Astrocyte of the spinal cord (primary cell): ENCODE measurements at regions not wholly inside any gene's neighbourhood (a gene's known extent, or its start where the extent isn't known, plus 50 kb on each side); places are given as distances from the start of the nearest gene placed in this dataset.
"Not testable (repeated sequence)": the region's sequence is repeated elsewhere in the genome, so short reads cannot be mapped to it uniquely, and the experiment has no call there.

Experiments used
- DNase-seq: peaks from one replicate; pipeline ENCODE4 v3.0.0; 2011; ENCODE audit warnings: low read depth, low spot score
- H3K4me3 ChIP-seq: 2 replicates; pipeline ENCODE4 v1.5.1; 2011; ENCODE audit warnings: low read depth, mild to moderate bottlenecking, low read length, moderate library complexity
- in situ Hi-C: cut with HindIII; loops from 2 replicates; pipeline ENCODE4 v1.10.0; 2017; ENCODE audit warnings: low sequenced_read_pairs
- TF ChIP-seq, protein P1 (sequence below): IDR thresholded peaks from 2 replicates; pipeline ENCODE4 v1.5.1; 2012; ENCODE audit warnings: low read depth, mild to moderate bottlenecking, low read length, inconsistent platforms

DNA sequence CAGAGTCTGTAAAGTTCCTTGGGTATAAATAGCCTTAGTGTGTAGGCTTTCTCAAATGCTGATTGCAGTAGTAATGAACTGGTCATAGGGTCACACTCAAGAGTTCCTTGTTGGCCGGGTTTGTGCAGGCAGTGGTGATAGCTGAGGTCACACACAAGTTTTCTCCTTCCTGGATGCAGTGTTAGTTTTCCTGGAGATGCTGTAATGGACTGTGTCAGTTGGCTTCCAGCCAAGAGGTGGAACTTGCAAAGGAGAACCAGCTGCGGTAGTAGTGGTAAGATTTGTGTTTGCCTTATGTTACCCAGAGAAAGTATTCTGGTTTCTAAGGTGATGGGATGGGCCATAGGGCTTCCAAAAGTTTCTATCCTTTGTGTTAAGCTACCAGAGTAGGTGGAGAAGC, 409.8 kb upstream of the FRG1 start:
- TF ChIP-seq, protein P1, sequence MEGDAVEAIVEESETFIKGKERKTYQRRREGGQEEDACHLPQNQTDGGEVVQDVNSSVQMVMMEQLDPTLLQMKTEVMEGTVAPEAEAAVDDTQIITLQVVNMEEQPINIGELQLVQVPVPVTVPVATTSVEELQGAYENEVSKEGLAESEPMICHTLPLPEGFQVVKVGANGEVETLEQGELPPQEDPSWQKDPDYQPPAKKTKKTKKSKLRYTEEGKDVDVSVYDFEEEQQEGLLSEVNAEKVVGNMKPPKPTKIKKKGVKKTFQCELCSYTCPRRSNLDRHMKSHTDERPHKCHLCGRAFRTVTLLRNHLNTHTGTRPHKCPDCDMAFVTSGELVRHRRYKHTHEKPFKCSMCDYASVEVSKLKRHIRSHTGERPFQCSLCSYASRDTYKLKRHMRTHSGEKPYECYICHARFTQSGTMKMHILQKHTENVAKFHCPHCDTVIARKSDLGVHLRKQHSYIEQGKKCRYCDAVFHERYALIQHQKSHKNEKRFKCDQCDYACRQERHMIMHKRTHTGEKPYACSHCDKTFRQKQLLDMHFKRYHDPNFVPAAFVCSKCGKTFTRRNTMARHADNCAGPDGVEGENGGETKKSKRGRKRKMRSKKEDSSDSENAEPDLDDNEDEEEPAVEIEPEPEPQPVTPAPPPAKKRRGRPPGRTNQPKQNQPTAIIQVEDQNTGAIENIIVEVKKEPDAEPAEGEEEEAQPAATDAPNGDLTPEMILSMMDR, result no peak
- no peak overlapping the region for H3K4me3 ChIP-seq
- DNase-seq, result no peak
- in situ Hi-C loops, result no loop called here

DNA sequence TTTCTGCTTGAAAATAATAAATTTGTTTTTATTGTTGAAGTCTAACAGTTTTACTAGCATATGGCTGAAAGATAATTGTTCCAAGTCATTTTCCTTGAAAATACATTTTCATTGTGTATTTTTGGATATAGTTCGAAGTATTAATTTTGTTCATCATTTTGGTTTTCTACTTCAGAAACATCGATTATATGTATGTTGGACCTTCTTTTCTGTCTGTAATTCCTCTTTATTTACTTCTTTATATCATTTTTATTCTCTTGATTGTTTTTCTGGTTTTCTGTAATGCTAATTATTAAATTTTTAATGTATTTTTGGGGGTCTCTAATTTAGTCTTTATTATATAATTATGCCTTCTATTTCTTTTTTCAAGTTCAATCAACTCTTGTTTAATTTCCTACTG, 407.1 kb upstream of the FRG1 start:
- DNase-seq, result peak; percentile 19
- no peak overlapping the region for H3K4me3 ChIP-seq
- in situ Hi-C loops, result no loop called here
- TF ChIP-seq, protein P1, result no peak

DNA sequence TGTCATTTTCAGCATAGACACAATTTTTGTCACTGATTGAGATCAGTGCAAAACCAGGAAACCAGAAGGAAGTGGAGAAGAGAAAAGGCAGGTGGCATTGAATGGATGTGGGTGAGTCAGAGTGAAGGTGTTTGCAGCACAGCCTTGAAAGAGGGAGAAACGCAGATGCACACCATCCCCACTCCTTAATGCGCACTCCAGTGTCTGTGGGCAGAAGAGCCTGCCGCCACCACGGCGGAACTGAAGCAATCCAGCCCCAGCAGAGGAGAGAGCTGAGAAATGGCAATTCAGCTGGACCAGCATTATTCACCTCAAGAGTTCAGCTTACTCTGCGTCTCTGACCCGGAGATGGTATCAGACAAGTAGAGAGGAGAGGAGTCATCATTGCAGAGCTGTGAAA, 393.1 kb upstream of the FRG1 start:
- DNase-seq, result no peak
- TF ChIP-seq, protein P1, result no peak
- in situ Hi-C loops, result no loop called here
- no peak overlapping the region for H3K4me3 ChIP-seq

DNA sequence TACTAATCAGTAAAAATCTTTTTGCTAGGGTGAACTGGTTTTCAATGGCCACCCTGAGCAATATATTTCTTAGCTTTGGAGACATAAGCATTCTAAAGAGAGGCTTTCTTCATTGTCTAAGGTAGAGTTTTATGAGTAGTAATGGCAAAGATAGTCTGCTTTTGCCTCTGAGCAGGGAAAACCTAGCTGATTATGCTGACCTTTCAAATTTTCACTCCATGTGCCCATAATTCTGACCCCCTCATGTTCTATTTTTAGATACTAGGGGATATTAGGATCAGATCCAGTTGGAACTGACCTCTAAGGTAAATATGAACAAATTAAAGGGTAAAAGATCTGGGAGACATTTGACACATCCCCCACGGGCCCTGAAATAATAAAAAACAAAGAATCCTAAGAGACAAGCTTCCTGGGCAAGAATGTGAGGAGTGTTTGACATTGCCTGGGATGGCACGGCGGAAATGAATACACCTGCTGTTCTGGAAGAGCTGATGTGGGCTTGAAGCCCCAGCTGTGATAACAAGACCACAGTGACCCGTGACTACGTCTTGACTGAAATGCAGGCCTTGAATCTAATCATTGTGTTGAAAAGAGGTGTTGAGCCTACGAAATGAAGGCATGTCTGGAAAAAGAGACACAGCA, 392.1 kb upstream of the FRG1 start:
- in situ Hi-C loops, result no loop called here
- no peak for DNase-seq
- no peak overlapping the region for H3K4me3 ChIP-seq
- TF ChIP-seq, protein P1, result no peak

DNA sequence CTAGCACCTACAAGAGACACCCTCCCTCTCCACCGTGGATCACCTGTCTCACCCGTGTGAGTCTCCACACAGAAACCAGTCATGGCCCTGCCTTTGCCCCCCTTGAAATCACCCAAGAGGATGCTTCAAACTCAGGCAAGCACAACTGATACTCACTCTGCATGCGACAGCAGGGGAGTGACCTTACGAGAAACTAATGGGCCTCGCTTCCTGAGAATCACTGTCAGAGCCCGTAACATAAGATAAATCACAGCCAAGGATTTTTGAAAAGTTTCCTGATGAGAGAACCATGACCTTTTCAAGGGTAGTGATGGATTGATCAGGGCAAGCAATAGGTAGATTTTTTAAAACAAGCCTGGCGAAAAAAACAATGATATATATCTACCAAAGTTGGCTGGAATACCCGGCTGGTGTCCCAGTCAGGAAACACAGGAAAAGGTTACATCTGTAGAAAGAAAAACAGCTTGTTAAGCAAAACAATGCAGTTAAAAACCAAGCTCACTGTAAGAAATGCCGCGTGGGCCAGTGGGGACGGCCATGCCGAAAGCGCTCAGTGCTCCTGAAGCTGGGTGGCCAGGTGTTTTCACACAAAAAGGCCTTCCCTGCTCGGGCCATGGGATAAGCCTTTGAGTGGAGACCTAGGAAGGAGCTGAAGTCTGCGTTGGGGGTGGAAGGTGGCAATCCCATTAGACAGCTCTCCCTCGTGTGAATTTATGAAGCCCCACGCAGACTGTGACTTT, 388.6 kb upstream of the FRG1 start:
- H3K4me3 ChIP-seq, in situ Hi-C loops, DNase-seq: not testable (repeated sequence)

DNA sequence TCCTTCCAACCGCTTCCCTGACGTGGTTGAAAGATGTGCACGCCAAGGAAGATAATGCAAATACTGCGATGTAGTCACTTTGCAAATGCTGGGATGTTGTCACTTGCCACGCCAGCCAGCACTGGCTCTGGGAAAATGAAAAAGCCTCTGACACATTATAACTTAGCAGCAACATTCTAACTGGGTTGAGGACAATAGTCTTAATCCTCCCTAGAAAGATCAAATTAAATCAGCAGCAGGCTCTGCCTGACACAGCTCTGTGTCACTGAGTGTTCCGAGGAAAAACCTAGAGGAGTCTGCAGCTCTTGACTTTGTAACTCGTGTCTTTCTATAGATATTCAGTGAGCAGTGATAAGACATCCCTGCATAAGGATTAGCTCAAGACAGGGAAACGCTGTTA, 380.1 kb upstream of the FRG1 start:
- in situ Hi-C loops, H3K4me3 ChIP-seq, DNase-seq: not testable (repeated sequence)

DNA sequence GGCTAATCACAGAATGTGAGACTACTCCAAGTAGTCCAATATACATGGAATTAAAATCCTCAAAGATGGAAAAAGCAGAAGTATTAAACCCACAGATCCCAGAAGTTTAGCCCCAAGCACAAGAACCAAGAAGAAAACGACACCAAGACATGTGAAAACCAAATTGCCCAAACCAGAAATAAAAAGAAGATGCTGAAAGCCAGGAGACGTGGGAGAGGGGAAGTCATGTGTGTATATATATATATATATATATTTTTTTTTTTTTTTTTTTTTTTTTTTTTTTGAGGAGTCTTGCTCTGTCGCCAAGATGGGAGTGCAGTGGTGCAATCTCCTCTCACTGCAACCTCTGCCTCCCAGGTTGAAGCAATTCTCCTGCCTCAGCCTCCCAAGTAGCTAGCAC, 376.9 kb upstream of the FRG1 start:
- in situ Hi-C loops, DNase-seq, H3K4me3 ChIP-seq: not testable (repeated sequence)

DNA sequence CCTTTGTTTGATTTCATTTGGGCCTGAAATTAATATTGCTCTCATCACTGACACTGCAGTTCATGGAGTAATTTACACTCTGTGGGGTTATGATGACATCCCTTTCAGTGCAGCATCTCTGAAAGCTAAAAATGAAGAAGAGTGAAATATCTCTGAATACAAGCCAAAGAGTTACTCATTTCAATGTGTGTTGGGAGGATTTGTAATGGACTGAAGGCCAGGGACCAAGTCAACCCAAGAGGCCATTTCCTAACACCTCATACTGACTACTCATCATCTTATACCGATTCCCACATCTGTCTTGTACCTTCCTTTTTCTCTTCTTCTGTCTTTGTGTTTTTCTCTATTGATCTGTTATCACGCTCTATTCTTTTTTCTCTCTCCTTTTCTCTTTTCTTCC, 374.4 kb upstream of the FRG1 start:
- H3K4me3 ChIP-seq, in situ Hi-C loops, DNase-seq: not testable (repeated sequence)

DNA sequence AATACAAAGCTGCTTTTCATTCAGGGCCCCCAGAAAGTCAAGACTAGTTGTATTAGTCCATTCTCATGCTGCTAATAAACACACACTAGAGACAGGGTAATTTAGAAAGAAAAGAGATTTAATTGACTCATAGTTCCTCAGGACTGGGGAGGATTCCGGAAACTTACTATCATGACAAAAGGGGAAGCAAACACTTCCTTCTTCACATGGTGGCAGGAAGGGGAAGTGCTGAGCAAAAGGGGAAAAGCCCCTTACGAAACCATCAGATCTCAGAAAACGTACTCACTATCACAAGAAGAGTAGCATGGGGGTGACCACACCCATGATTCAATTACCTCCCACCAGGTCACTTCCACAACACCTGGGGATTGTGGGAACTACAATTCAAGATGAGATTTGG, 373.8 kb upstream of the FRG1 start:
- H3K4me3 ChIP-seq, DNase-seq, in situ Hi-C loops: not testable (repeated sequence)

DNA sequence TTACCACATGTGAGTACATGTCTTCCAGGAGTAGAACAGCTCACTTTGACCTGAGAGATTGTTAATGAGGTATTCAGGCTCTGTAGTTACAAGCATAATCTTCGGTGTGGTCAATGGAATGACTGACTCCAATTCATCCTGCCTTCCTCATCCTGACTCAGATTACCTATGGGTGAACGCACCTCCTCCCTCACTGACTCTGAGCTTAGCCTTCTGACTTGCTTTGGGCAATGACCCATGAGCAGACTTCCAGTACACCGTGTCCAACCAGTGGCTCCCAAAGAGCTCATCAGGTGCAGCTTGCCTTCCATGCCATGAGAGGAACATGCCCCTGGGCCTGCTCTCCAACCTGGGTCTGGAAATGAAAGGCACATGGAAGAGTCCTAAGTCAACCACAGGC, 361.0 kb upstream of the FRG1 start:
- H3K4me3 ChIP-seq, in situ Hi-C loops, DNase-seq: not testable (repeated sequence)

DNA sequence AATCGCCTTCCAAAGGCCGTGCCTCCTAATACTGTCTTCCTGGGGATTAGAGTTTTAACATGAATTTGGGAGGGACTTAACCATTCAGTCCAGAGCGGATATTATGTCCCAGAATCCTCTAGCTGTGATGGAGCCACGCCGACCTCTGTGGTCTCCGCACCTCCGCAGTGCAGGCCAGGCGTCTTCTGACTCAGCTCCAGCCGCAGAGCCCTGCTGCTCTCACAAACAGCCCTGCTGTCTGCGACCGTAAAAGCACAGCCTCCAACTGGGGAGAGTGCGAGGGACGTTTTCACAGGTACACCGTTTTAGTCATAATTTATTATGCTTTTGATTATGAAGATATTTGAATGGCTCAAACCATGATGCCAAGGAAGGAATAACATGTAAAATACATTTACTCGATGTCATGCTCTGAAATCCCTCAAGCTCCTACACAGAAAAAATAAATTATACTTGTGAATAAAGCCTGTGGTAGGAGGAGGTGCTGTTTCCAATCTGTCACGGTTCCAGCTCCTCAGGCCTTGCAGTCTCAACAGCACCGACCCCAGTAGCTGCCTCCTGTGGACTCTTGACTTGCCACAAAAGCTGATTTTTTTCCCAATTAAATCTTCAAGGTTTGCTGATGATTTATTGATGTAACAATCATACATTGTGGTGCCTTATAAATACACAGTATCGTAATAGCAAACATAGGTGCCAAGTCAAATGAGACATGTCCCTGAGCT, 353.6 kb upstream of the FRG1 start:
- DNase-seq, H3K4me3 ChIP-seq, in situ Hi-C loops: not testable (repeated sequence)

DNA sequence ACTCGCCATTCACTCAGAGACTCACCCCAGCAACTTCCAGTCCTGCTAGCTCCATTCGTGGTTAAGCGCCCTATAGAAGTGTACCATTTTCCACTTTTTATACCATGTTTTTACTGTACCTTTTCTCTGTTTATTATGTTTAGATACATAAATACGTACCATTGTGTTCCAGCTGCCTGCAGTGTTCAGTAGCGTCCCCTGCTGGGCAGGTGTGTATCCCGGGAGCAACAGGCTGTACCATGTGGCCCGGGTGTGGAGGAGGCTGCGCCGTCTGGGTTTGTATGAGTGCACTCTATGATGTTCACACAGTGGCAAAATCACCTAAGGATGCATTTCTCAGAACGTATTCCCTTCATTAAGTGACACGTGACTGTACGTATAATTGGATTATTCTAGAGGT, 351.5 kb upstream of the FRG1 start:
- DNase-seq, in situ Hi-C loops, H3K4me3 ChIP-seq: not testable (repeated sequence)
